ENCODE measurements at regions not wholly inside any gene's neighbourhood (a gene's known extent, or its start where the extent isn't known, plus 50 kb on each side); places are given as distances from the start of the nearest gene placed in this dataset.
A peak's percentile ranks its signal among the peaks of the same experiment; 100 is the strongest.

- no peak overlapping the region for H3K27ac ChIP-seq
- no peaks in the 10 kb centered on the region for H3K27me3 ChIP-seq (ENCODE audit: insufficient read depth in 3 of 3, low read length in 2 of 3)
- H3K4me3 ChIP-seq: no peak overlapping the region
- intact Hi-C loops (cut with DNase I): loop anchor here (5.0 kb wide), 2 partner anchors 245 to 250 kb away; no protein-coding TSS in a partner anchor
- peak; percentile 41 to 62 for DNase-seq
- 60 to 67% (median 67%) methylated on average over 3 of the region's 3 CpGs for WGBS, 3 donors
- no peaks in the 10 kb centered on the region for H3K9me3 ChIP-seq
- H3K4me1 ChIP-seq: no peaks in the 10 kb centered on the region
- H3K36me3 ChIP-seq (ENCODE audit: insufficient read depth in 1 of 2, low read depth in 1 of 2): no peaks in the 10 kb centered on the region
- peak; percentile 59 for TF ChIP-seq CTCF (IDR thresholded peaks at IDR 0.05)
- ATAC-seq: peak; percentile 65 to 95 (median 83)
Measured at GRCh38 chr3:28726840-28727239, 378.2 kb upstream of the AZI2 start.

GRCh38 chr3:28727307-28727706 is 378.7 kb upstream of the AZI2 start:
- no peak overlapping the region for H3K27ac ChIP-seq
- H3K27me3 ChIP-seq (ENCODE audit: insufficient read depth in 3 of 3, low read length in 2 of 3): no peaks in the 10 kb centered on the region
- no peaks in the 10 kb centered on the region for H3K36me3 ChIP-seq (ENCODE audit: insufficient read depth in 1 of 2, low read depth in 1 of 2)
- intact Hi-C loops (cut with DNase I): loop anchor here (5.0 kb wide), 2 partner anchors 245 to 250 kb away; no protein-coding TSS in a partner anchor
- no peaks in the 10 kb centered on the region for H3K9me3 ChIP-seq
- no peak overlapping the region for H3K4me3 ChIP-seq
- no peaks in the 10 kb centered on the region for H3K4me1 ChIP-seq
- TF ChIP-seq CTCF (IDR thresholded peaks at IDR 0.05): no peak
- DNase-seq (no peak), ATAC-seq (no peak)

- H3K4me1 ChIP-seq: peaks cover 17% of the 10 kb centered on the region
- intact Hi-C loops (cut with DNase I): no loop called here
- DNase-seq: no peak
- H3K9me3 ChIP-seq: no peaks in the 10 kb centered on the region
- no peaks in the 10 kb centered on the region for H3K36me3 ChIP-seq (ENCODE audit: insufficient read depth in 1 of 2, low read depth in 1 of 2)
- peak in 2 of 4 donors; percentile 56 to 62 for ATAC-seq
- no peak for TF ChIP-seq CTCF (IDR thresholded peaks at IDR 0.05)
- H3K4me3 ChIP-seq: no peak overlapping the region
- H3K27me3 ChIP-seq (ENCODE audit: insufficient read depth in 3 of 3, low read length in 2 of 3): no peaks in the 10 kb centered on the region
- WGBS, 3 donors: 60 to 71% (median 69%) methylated on average over 2 of the region's 2 CpGs
- H3K27ac ChIP-seq: no peak overlapping the region
Measured at GRCh38 chr3:28738425-28738824, 389.8 kb upstream of the AZI2 start.

- peaks cover 30% of the 10 kb centered on the region for H3K4me1 ChIP-seq
- no peak for DNase-seq
- no peaks in the 10 kb centered on the region for H3K27me3 ChIP-seq (ENCODE audit: insufficient read depth in 3 of 3, low read length in 2 of 3)
- WGBS, 3 donors: 21 to 31% (median 24%) methylated on average over 1 of the region's 1 CpG
- TF ChIP-seq CTCF (IDR thresholded peaks at IDR 0.05): no peak
- no peak overlapping the region for H3K4me3 ChIP-seq
- intact Hi-C loops (cut with DNase I): no loop called here
- no peak overlapping the region for H3K27ac ChIP-seq
- ATAC-seq: peak in 2 of 4 donors; percentile 22 to 27
- no peaks in the 10 kb centered on the region for H3K36me3 ChIP-seq (ENCODE audit: insufficient read depth in 1 of 2, low read depth in 1 of 2)
- H3K9me3 ChIP-seq: no peaks in the 10 kb centered on the region
Measured at GRCh38 chr3:28739647-28740046, 391.0 kb upstream of the AZI2 start.

GRCh38 chr3:28743271-28743670 is 394.6 kb upstream of the AZI2 start:
- intact Hi-C loops (cut with DNase I): no loop called here
- DNase-seq (no peak), ATAC-seq (no peak)
- TF ChIP-seq CTCF (IDR thresholded peaks at IDR 0.05): no peak
- Histone ChIP-seq H3K4me1 (peaks cover 51% of the 10 kb centered on the region), H3K9me3 (no peaks in the 10 kb centered on the region), H3K4me3 (no peak overlapping the region), H3K36me3 (ENCODE audit: insufficient read depth in 1 of 2, low read depth in 1 of 2) (no peaks in the 10 kb centered on the region), H3K27ac (peak overlapping the region; percentile 80), H3K27me3 (ENCODE audit: insufficient read depth in 3 of 3, low read length in 2 of 3) (no peaks in the 10 kb centered on the region)
- 62 to 77% (median 74%) methylated on average over 2 of the region's 2 CpGs for WGBS, 3 donors

Data from psoas muscle (tissue), 7 donors.